Pancreas (tissue), 10 donors: ENCODE measurements at regions not wholly inside any gene's neighbourhood (a gene's known extent, or its start where the extent isn't known, plus 50 kb on each side); places are given as distances from the start of the nearest gene placed in this dataset.
"Not testable (repeated sequence)": the region's sequence is repeated elsewhere in the genome, so short reads cannot be mapped to it uniquely, and the experiment has no call there.

Experiments
- ATAC-seq, 4 donors: fragments of 200-7000 bp; cut with Tn5 transposase; one replicate each; pipeline versions ENCODE4 v1.8.0 to v1.9.1; 2020; ENCODE audit warnings: mild to moderate bottlenecking in 4 of 4, moderate library complexity in 4 of 4
- DNase-seq, 6 donors: peaks; one replicate each; pipeline ENCODE4 v3.0.0-alpha.2; 2020
- FAIRE-seq: peaks from 2 replicates; lab custom pipeline; 2012; peaks lifted over from hg19 to GRCh38; lab: Jason Lieb, UNC
- H3K27ac ChIP-seq, 4 donors: fragments of 200-600 bp; sonication (generic); 1 replicate in 3 of 4; 2 replicates in 1 of 4; pipeline versions ENCODE4 v1.5.0 to v1.8.0; 2020
- H3K27me3 ChIP-seq, 4 donors: fragments of 200-600 bp; one replicate each; pipeline ENCODE4 v1.8.0; 2021
- H3K36me3 ChIP-seq, 3 donors: fragments of 200-600 bp; sonication (generic) in 1 of 3; one replicate each; pipeline versions ENCODE4 v1.5.0 to v1.8.0; 2020 to 2021
- H3K4me1 ChIP-seq, 3 donors: fragments of 200-600 bp; one replicate each; pipeline ENCODE4 v1.8.0; 2021
- H3K4me3 ChIP-seq, 4 donors: fragments of 200-600 bp; sonication (generic) in 2 of 4; one replicate each; pipeline versions ENCODE4 v1.5.0 to v1.8.0; 2020 to 2021
- H3K9me3 ChIP-seq, 4 donors: fragments of 200-600 bp; one replicate each; pipeline ENCODE4 v1.8.0; 2021
- CTCF ChIP-seq, 4 donors: fragments of 200-600 bp; sonication (generic) in 3 of 4; IDR thresholded peaks; one replicate each; pipeline versions ENCODE4 v1.5.0 to v1.8.0; 2021; ENCODE audit warnings: antibody characterized with exemption in 4 of 4
- WGBS, 2 donors: extraction: QIAGEN DNeasy Blood & Tissue Kit; methylation state at CpG; one replicate each; pipeline ENCODE4 v1.1.7; 2013; 5-methylcytosine and 5-hydroxymethylcytosine counted together
- intact Hi-C, 3 donors: fragments of 100-400 bp; cut with DNase I; formaldehyde crosslinking; loops; one replicate each; pipeline versions ENCODE4 v1.11.1 to v1.14.2; 2022
- donor health status: healthy with polysubstance abuse.
- donor health status: DM: no; HTN: no; CAD: no; lungs with moderate emphysema.
- donor health status: DM: no; HTN: no; CAD: no.
- donor health status: control.
- donor health status: control.
- donor health status: Bipolar disorder and iron deficiency.
- donor health status: DM: yes; HTN: yes; CAD: no.
- donor health status: DM: no; HTN: no; CAD: no.
- donor health status: DM: no; HTN: no; CAD: no.
- donor health status: DM: yes; HTN: yes; CAD: no.

DNA sequence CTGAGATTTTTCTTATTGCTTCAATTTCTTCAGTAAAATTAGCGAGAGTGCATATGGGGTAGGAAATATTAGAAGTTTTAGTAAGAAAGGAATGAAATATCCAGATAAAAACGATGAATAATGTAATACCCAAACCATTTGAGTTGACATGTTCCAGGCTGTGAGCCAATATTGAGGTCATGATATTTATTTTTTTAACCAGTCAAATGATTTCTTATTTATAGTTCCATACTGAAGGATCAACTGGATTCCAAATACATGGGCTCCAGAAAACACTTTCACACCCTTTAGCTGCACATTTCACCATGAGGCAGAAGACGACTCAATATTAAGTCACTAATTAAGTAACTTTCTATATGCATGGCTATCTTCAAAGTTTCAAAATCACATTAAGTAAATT is 312.5 kb downstream of the PPP1R3A start:
- intact Hi-C loops: no loop called here
- 22 to 30% methylated on average over 3 of the region's 3 CpGs for WGBS, 2 donors
- TF ChIP-seq CTCF (IDR thresholded peaks at IDR 0.05): no peak
- Histone ChIP-seq H3K27me3 (no peaks in the 10 kb centered on the region), H3K4me1 (no peaks in the 10 kb centered on the region), H3K9me3 (no peaks in the 10 kb centered on the region), H3K4me3 (no peak overlapping the region), H3K27ac (no peak overlapping the region), H3K36me3 (no peaks in the 10 kb centered on the region)
- FAIRE-seq (no peak), ATAC-seq (no peak), DNase-seq (no peak)

DNA sequence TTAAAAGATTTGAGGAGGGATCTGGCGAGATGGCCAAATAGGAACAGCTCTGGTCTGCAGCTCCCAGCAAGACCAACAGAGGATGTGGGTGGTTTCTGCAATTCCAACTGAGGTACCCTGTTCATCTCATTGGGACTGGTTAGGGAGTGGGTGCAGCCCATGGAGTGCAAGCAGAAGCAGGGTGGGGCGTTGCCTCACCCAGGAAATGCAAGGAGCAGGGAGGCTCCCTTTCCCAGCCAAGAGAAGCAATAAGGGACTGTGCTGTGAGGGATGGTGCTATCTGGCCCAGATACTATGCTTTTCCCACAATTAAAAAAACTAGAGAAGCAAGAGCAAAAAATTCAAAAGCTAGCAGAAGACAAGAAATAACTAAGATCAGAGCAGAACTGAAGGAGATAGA is 318.4 kb downstream of the PPP1R3A start:
- ATAC-seq, H3K4me1 ChIP-seq, H3K27me3 ChIP-seq, H3K36me3 ChIP-seq, intact Hi-C loops, FAIRE-seq, H3K27ac ChIP-seq, DNase-seq, H3K9me3 ChIP-seq, H3K4me3 ChIP-seq: not testable (repeated sequence)
- WGBS, 2 donors: 56 to 75% methylated on average over 2 of the region's 2 CpGs

GRCh38 chr7:113593455-113593854 is 325.4 kb downstream of the PPP1R3A start:
- H3K4me1 ChIP-seq, H3K4me3 ChIP-seq, H3K36me3 ChIP-seq, H3K27ac ChIP-seq, intact Hi-C loops, FAIRE-seq, H3K9me3 ChIP-seq, H3K27me3 ChIP-seq, ATAC-seq: not testable (repeated sequence)
- DNase-seq: peak in 4 of 6 donors; percentile 11 to 46 (median 21)
- WGBS, 2 donors: 87 to 89% methylated on average over 28 to 30 of the region's 30 CpGs

GRCh38 chr7:113592924-113593323 is 325.9 kb downstream of the PPP1R3A start:
- WGBS, 2 donors: 91% methylated on average over 7 to 8 of the region's 8 CpGs
- intact Hi-C loops, FAIRE-seq, H3K4me1 ChIP-seq, H3K9me3 ChIP-seq, H3K36me3 ChIP-seq, ATAC-seq, H3K27ac ChIP-seq, H3K4me3 ChIP-seq, DNase-seq, H3K27me3 ChIP-seq: not testable (repeated sequence)

- ATAC-seq (no peak), FAIRE-seq (no peak), DNase-seq (no peak)
- Histone ChIP-seq H3K4me3 (no peak overlapping the region), H3K9me3 (no peaks in the 10 kb centered on the region), H3K4me1 (no peaks in the 10 kb centered on the region), H3K27me3 (no peaks in the 10 kb centered on the region), H3K27ac (no peak overlapping the region), H3K36me3 (no peaks in the 10 kb centered on the region)
- intact Hi-C loops: no loop called here
- no peak for TF ChIP-seq CTCF (IDR thresholded peaks at IDR 0.05)
Observed at GRCh38 chr7:113582471-113582870, 336.3 kb downstream of the PPP1R3A start.

- intact Hi-C loops, H3K36me3 ChIP-seq, H3K27ac ChIP-seq, FAIRE-seq, H3K4me3 ChIP-seq, DNase-seq, H3K4me1 ChIP-seq, H3K27me3 ChIP-seq, H3K9me3 ChIP-seq, ATAC-seq: not testable (repeated sequence)
- 67 to 83% methylated on average over 8 of the region's 8 CpGs for WGBS, 2 donors
Observed at GRCh38 chr7:113563257-113563656, 355.6 kb downstream of the PPP1R3A start.

DNA sequence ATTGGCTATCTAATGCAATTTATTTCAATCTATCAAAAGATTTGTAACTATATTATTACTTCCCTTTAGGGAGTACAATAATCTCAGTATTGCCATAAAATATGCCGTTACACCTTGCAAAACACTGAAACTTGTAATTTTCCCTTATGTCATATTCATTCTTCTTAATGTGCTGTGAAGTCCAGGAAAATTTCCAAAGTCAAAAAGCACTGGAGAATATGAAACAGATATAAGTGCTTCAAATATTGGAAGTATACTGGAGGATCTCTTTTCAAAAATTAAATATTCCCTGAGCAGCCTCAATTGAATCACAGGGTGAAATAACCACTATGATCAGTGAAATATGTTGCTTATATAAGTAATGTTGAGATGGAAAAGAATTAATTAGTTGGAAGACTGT is 356.0 kb downstream of the PPP1R3A start:
- WGBS, 2 donors: 65 to 78% methylated on average over 1 of the region's 1 CpG
- no peaks in the 10 kb centered on the region for H3K36me3 ChIP-seq
- ATAC-seq: no peak
- FAIRE-seq: no peak
- intact Hi-C loops: no loop called here
- H3K27me3 ChIP-seq: no peaks in the 10 kb centered on the region
- no peak overlapping the region for H3K4me3 ChIP-seq
- no peaks in the 10 kb centered on the region for H3K4me1 ChIP-seq
- no peak overlapping the region for H3K27ac ChIP-seq
- no peak for TF ChIP-seq CTCF (IDR thresholded peaks at IDR 0.05)
- H3K9me3 ChIP-seq: no peaks in the 10 kb centered on the region
- no peak for DNase-seq
